ENCODE measurements at regions not wholly inside any gene's neighbourhood (a gene's known extent, or its start where the extent isn't known, plus 50 kb on each side); places are given as distances from the start of the nearest gene placed in this dataset.
"Not testable (repeated sequence)": the region's sequence is repeated elsewhere in the genome, so short reads cannot be mapped to it uniquely, and the experiment has no call there.

- DNase-seq: no peak
These were observed 557.1 kb upstream of the DDX18 start for GRCh38 chr2:117257362-117257761.

GRCh38 chr2:117269574-117269973 is 544.9 kb upstream of the DDX18 start:
- no peak for DNase-seq

GRCh38 chr2:117271631-117272030 is 542.9 kb upstream of the DDX18 start:
- DNase-seq: no peak

GRCh38 chr2:117273009-117273671 is 541.4 kb upstream of the DDX18 start:
- no peak for DNase-seq

GRCh38 chr2:117293012-117293411 is 521.5 kb upstream of the DDX18 start:
- DNase-seq: no peak

- no peak for DNase-seq
These were observed 515.0 kb upstream of the DDX18 start for GRCh38 chr2:117299451-117299850.

GRCh38 chr2:117308861-117309770 is 505.4 kb upstream of the DDX18 start:
- no peak for DNase-seq

- no peak for DNase-seq
These were observed 492.7 kb upstream of the DDX18 start for GRCh38 chr2:117321816-117322215.

- no peak for DNase-seq
These were observed 491.2 kb upstream of the DDX18 start for GRCh38 chr2:117323331-117323730.

- DNase-seq: no peak
These were observed 483.9 kb upstream of the DDX18 start for GRCh38 chr2:117330641-117331040.

GRCh38 chr2:117335967-117336366 is 478.5 kb upstream of the DDX18 start:
- DNase-seq: no peak

- no peak for DNase-seq
These were observed 478.0 kb upstream of the DDX18 start for GRCh38 chr2:117336496-117336895.

GRCh38 chr2:117337981-117338380 is 476.5 kb upstream of the DDX18 start:
- DNase-seq: not testable (repeated sequence)

- no peak for DNase-seq
These were observed 474.5 kb upstream of the DDX18 start for GRCh38 chr2:117339980-117340379.

- DNase-seq: no peak
These were observed 472.8 kb upstream of the DDX18 start for GRCh38 chr2:117341690-117342089.

- DNase-seq: no peak
These were observed 472.1 kb upstream of the DDX18 start for GRCh38 chr2:117342415-117342814.

- no peak for DNase-seq
These were observed 464.8 kb upstream of the DDX18 start for GRCh38 chr2:117349687-117350086.

GRCh38 chr2:117351396-117351795 is 463.1 kb upstream of the DDX18 start:
- DNase-seq: no peak

GRCh38 chr2:117359266-117359914 is 455.1 kb upstream of the DDX18 start:
- DNase-seq: no peak

GRCh38 chr2:117360586-117360985 is 453.9 kb upstream of the DDX18 start:
- no peak for DNase-seq

GRCh38 chr2:117378653-117379052 is 435.8 kb upstream of the DDX18 start:
- no peak for DNase-seq

GRCh38 chr2:117379928-117380327 is 434.6 kb upstream of the DDX18 start:
- DNase-seq: no peak

- DNase-seq: not testable (repeated sequence)
These were observed 430.5 kb upstream of the DDX18 start for GRCh38 chr2:117383997-117384396.

GRCh38 chr2:117396161-117396560 is 418.3 kb upstream of the DDX18 start:
- DNase-seq: no peak
